H9 (cell line): ENCODE measurements at regions not wholly inside any gene's neighbourhood (a gene's known extent, or its start where the extent isn't known, plus 50 kb on each side); places are given as distances from the start of the nearest gene placed in this dataset.

Experiments used
- DNase-seq: peaks from one replicate; pipeline ENCODE4 v3.0.0-alpha.2; 2017
- H2AFZ ChIP-seq: one replicate; pipeline ENCODE4 v1.6.1; 2013; ENCODE audit warnings: mild to moderate bottlenecking, low read length, control low read depth, moderate library complexity
- H2AK5ac ChIP-seq: 2 replicates; pipeline ENCODE4 v1.6.1; 2013; ENCODE audit warnings: low read length, control low read depth, mixed read lengths; ENCODE audit not compliant: insufficient read length
- H2BK120ac ChIP-seq: one replicate; pipeline ENCODE4 v1.6.1; 2013; ENCODE audit warnings: low read depth, mild to moderate bottlenecking, low read length, control low read depth, inconsistent platforms; ENCODE audit not compliant: poor library complexity, severe bottlenecking
- H2BK12ac ChIP-seq: 2 replicates; pipeline ENCODE4 v1.6.1; 2013; ENCODE audit warnings: low read length, control low read depth, mixed read lengths, low read depth; ENCODE audit not compliant: insufficient read length
- H2BK15ac ChIP-seq: 2 replicates; pipeline ENCODE4 v1.6.1; 2013; ENCODE audit warnings: low read depth, low read length, control low read depth
- H2BK20ac ChIP-seq: one replicate; pipeline ENCODE4 v1.6.1; 2013; ENCODE audit warnings: low read depth, mild to moderate bottlenecking, low read length, control low read depth, inconsistent platforms; ENCODE audit not compliant: poor library complexity, severe bottlenecking
- H2BK5ac ChIP-seq: 2 replicates; pipeline ENCODE4 v1.6.1; 2013; ENCODE audit warnings: low read length, control low read depth, mixed read lengths; ENCODE audit not compliant: insufficient read length
- H3K14ac ChIP-seq: 2 replicates; pipeline ENCODE4 v1.6.1; 2013; ENCODE audit warnings: low read length, control low read depth; ENCODE audit not compliant: insufficient read depth
- H3K18ac ChIP-seq: 2 replicates; pipeline ENCODE4 v1.6.1; 2013; ENCODE audit warnings: low read depth, mild to moderate bottlenecking, mixed read lengths, low read length, control low read depth; ENCODE audit not compliant: insufficient read length
- H3K23ac ChIP-seq: 2 replicates; pipeline ENCODE4 v1.6.1; 2013; ENCODE audit warnings: low read length, control low read depth, mixed read lengths, low read depth; ENCODE audit not compliant: insufficient read length
- H3K23me2 ChIP-seq: 2 replicates; pipeline ENCODE4 v1.6.1; 2013; ENCODE audit warnings: low read depth, mild to moderate bottlenecking, mixed read lengths, low read length, control low read depth; ENCODE audit not compliant: insufficient read length, poor library complexity, severe bottlenecking
- H3K27ac ChIP-seq: 2 replicates; pipeline ENCODE4 v1.5.1; 2013; ENCODE audit warnings: low read length, control low read depth, mixed read lengths, low read depth; ENCODE audit not compliant: insufficient read length
- H3K27me3 ChIP-seq: 2 replicates; pipeline ENCODE4 v1.6.1; 2013; ENCODE audit warnings: low read length, control low read depth, inconsistent platforms; ENCODE audit not compliant: insufficient read depth
- H3K4ac ChIP-seq: 2 replicates; pipeline ENCODE4 v1.6.1; 2013; ENCODE audit warnings: low read depth, mild to moderate bottlenecking, control low read depth, inconsistent platforms, low read length, moderate library complexity
- H3K4me1 ChIP-seq: 2 replicates; pipeline ENCODE4 v1.6.1; 2013; ENCODE audit warnings: low read length, control low read depth, inconsistent platforms; ENCODE audit not compliant: insufficient read depth
- H3K4me2 ChIP-seq: 2 replicates; pipeline ENCODE4 v1.6.1; 2013; ENCODE audit warnings: low read length, control low read depth, mixed read lengths; ENCODE audit not compliant: insufficient read length, insufficient read depth
- H3K56ac ChIP-seq: 2 replicates; pipeline ENCODE4 v1.6.1; 2013; ENCODE audit warnings: low read depth, mild to moderate bottlenecking, mixed read lengths, low read length, control low read depth; ENCODE audit not compliant: insufficient read length
- H3K79me1 ChIP-seq: 2 replicates; pipeline ENCODE4 v1.6.1; 2013; ENCODE audit warnings: low read depth, mild to moderate bottlenecking, moderate library complexity, low read length, control low read depth, inconsistent platforms; ENCODE audit not compliant: insufficient read depth, poor library complexity, severe bottlenecking
- H3K79me2 ChIP-seq: 2 replicates; pipeline ENCODE4 v1.6.1; 2013; ENCODE audit warnings: low read length, control low read depth, inconsistent platforms; ENCODE audit not compliant: insufficient read depth
- H3K9ac ChIP-seq: 2 replicates; pipeline ENCODE4 v1.6.1; 2013; ENCODE audit warnings: low read length, control low read depth, mixed read lengths; ENCODE audit not compliant: insufficient read length; ENCODE audit errors: extremely low read depth
- H3K9me3 ChIP-seq: one replicate; pipeline ENCODE4 v1.6.1; 2013; ENCODE audit warnings: low read depth, low read length, inconsistent platforms; ENCODE audit not compliant: control insufficient read depth
- H3T11ph ChIP-seq: one replicate; pipeline ENCODE4 v1.6.1; 2013; ENCODE audit warnings: mild to moderate bottlenecking, low read length, control low read depth, inconsistent platforms
- H4K20me1 ChIP-seq: one replicate; pipeline ENCODE4 v1.6.1; 2013; ENCODE audit not compliant: control insufficient read depth, insufficient read length, insufficient read depth
- H4K5ac ChIP-seq: 2 replicates; pipeline ENCODE4 v1.6.1; 2013; ENCODE audit warnings: low read depth, mild to moderate bottlenecking, mixed read lengths, low read length, control low read depth; ENCODE audit not compliant: insufficient read length
- H4K8ac ChIP-seq: replicated peaks from 2 replicates; pipeline ENCODE4 v1.6.1; 2013; ENCODE audit warnings: low read length, control low read depth, mixed read lengths, low read depth; ENCODE audit not compliant: insufficient read length
- H4K91ac ChIP-seq: 2 replicates; pipeline ENCODE4 v1.6.1; 2013; ENCODE audit warnings: low read depth, mild to moderate bottlenecking, moderate library complexity, mixed read lengths, low read length, control low read depth; ENCODE audit not compliant: insufficient read length
- H3K27ac Mint-ChIP-seq, 3 experiments: 2 replicates in 2 of 3; 3 replicates in 1 of 3; pipeline ENCODE4 v1.8.0; 2020 to 2021; ENCODE audit warnings: mixed read lengths in 3 of 3, mild to moderate bottlenecking in 1 of 3, moderate library complexity in 1 of 3
- H3K27me3 Mint-ChIP-seq: 2 replicates; pipeline ENCODE4 v1.8.0; 2021; ENCODE audit warnings: low read depth, mild to moderate bottlenecking, moderate library complexity, mixed read lengths
- H3K36me3 Mint-ChIP-seq, 3 experiments: 2 replicates in 2 of 3; 3 replicates in 1 of 3; pipeline ENCODE4 v1.8.0; 2020 to 2021; ENCODE audit warnings: low read depth in 3 of 3, mixed read lengths in 3 of 3; ENCODE audit not compliant: insufficient read depth in 1 of 3
- H3K4me1 Mint-ChIP-seq, 2 experiments: 2 replicates each; pipeline ENCODE4 v1.8.0; 2020; ENCODE audit warnings: mixed read lengths in 2 of 2
- H3K4me3 Mint-ChIP-seq, 2 experiments: 2 replicates in 1 of 2; 3 replicates in 1 of 2; pipeline ENCODE4 v1.8.0; 2020 to 2021; ENCODE audit warnings: mild to moderate bottlenecking in 2 of 2, mixed read lengths in 2 of 2, moderate library complexity in 1 of 2
- H3K9me3 Mint-ChIP-seq, 2 experiments: 2 replicates in 1 of 2; 3 replicates in 1 of 2; pipeline ENCODE4 v1.8.0; 2020; ENCODE audit warnings: mild to moderate bottlenecking in 2 of 2, mixed read lengths in 2 of 2, moderate library complexity in 1 of 2
- WGBS: extraction: QIAGEN DNeasy Blood & Tissue Kit; methylation state at CpG from one replicate; pipeline ENCODE4 v1.1.7; 2013; ENCODE audit warnings: missing lambda C conversion rate, low lambda C conversion rate, mixed read lengths; ENCODE audit not compliant: insufficient read length; ENCODE audit errors: extremely low coverage; 5-methylcytosine and 5-hydroxymethylcytosine counted together
- TF ChIP-seq, protein P1 (sequence below): fragments of 200-600 bp; sonication (generic); conservative IDR thresholded peaks from 3 replicates; pipeline ENCODE4 v1.8.0; 2021; ENCODE audit warnings: antibody characterized with exemption, mild to moderate bottlenecking

DNA sequence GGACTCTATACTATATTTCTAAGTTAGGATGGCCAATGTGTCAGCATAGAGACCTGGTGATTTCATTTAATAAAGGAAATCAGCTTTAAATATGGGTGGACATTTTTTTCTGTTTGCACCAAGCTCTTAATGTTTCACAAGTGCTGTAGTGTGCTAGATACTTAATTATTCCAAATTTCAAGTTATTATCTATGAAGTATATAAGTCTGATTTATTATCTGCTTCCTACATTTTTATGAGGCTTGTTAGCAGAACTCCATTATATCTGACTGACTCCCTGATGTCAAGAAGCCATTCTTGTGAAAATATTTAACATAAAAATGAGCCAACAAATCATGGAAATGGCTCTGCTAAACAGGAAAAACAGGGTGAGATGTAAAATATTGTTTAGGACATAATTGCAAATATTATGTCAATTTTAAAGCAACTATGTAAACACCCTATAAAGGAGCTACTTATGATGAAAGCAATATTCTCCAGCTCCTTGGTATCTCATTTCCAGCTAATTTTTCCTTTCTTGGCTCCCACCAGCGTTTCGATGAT is 1415.2 kb downstream of the GATA3 start:
- no peak overlapping the region for H2AK5ac ChIP-seq
- H2BK5ac ChIP-seq: no peak overlapping the region
- WGBS: no CpG with 5 or more reads among the region's 2 CpGs
- no peak overlapping the region for H3K23ac ChIP-seq
- H2BK120ac ChIP-seq: no peak overlapping the region
- no peak overlapping the region for H4K8ac ChIP-seq
- H3K27ac ChIP-seq: no peak overlapping the region
- H4K20me1 ChIP-seq: no peaks in the 10 kb centered on the region
- Mint-ChIP-seq H3K4me3 (no peak overlapping the region), H3K27ac (no peak overlapping the region), H3K9me3 (no peaks in the 10 kb centered on the region), H3K4me1 (no peaks in the 10 kb centered on the region; a peak in 1 of 4 replicates), H3K36me3 (no peaks in the 10 kb centered on the region), H3K27me3 (no peaks in the 10 kb centered on the region)
- no peak overlapping the region for H3K18ac ChIP-seq
- no peak overlapping the region for H2AFZ ChIP-seq
- H2BK20ac ChIP-seq: no peak overlapping the region
- H3K23me2 ChIP-seq: no peaks in the 10 kb centered on the region
- no peak overlapping the region for H3K56ac ChIP-seq
- H3K14ac ChIP-seq: no peak overlapping the region
- H3K4ac ChIP-seq: no peak overlapping the region
- no peak overlapping the region for H4K5ac ChIP-seq
- no peaks in the 10 kb centered on the region for H3K27me3 ChIP-seq
- H3K79me1 ChIP-seq: no peaks in the 10 kb centered on the region
- H2BK12ac ChIP-seq: no peak overlapping the region
- H3K9ac ChIP-seq: no peak overlapping the region
- no peak overlapping the region for H3K4me2 ChIP-seq
- TF ChIP-seq, protein P1, sequence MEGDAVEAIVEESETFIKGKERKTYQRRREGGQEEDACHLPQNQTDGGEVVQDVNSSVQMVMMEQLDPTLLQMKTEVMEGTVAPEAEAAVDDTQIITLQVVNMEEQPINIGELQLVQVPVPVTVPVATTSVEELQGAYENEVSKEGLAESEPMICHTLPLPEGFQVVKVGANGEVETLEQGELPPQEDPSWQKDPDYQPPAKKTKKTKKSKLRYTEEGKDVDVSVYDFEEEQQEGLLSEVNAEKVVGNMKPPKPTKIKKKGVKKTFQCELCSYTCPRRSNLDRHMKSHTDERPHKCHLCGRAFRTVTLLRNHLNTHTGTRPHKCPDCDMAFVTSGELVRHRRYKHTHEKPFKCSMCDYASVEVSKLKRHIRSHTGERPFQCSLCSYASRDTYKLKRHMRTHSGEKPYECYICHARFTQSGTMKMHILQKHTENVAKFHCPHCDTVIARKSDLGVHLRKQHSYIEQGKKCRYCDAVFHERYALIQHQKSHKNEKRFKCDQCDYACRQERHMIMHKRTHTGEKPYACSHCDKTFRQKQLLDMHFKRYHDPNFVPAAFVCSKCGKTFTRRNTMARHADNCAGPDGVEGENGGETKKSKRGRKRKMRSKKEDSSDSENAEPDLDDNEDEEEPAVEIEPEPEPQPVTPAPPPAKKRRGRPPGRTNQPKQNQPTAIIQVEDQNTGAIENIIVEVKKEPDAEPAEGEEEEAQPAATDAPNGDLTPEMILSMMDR: no peak
- DNase-seq: no peak
- H3K9me3 ChIP-seq: no peaks in the 10 kb centered on the region
- H3K79me2 ChIP-seq: no peaks in the 10 kb centered on the region
- H3T11ph ChIP-seq: no peak overlapping the region
- no peak overlapping the region for H4K91ac ChIP-seq
- no peak overlapping the region for H2BK15ac ChIP-seq
- no peaks in the 10 kb centered on the region for H3K4me1 ChIP-seq
